Hepatocyte (in vitro differentiated cells): ENCODE measurements at regions not wholly inside any gene's neighbourhood (a gene's known extent, or its start where the extent isn't known, plus 50 kb on each side); places are given as distances from the start of the nearest gene placed in this dataset.

Source experiments
- DNase-seq: peaks from one replicate; pipeline ENCODE4 v3.0.0-alpha.2; 2016; ENCODE audit warnings: low spot score
- H2AFZ ChIP-seq: fragments of 200-600 bp; sonication (generic); 2 replicates; pipeline ENCODE4 v1.6.0; 2016; ENCODE audit warnings: antibody characterized with exemption, mild to moderate bottlenecking
- H3K27ac ChIP-seq: fragments of 200-600 bp; sonication (generic); 2 replicates; pipeline ENCODE4 v1.5.1; 2016; ENCODE audit warnings: mild to moderate bottlenecking
- H3K27me3 ChIP-seq: fragments of 200-600 bp; sonication (generic); 2 replicates; pipeline ENCODE4 v1.6.1; 2016
- H3K36me3 ChIP-seq: fragments of 200-600 bp; sonication (generic); replicated peaks from 2 replicates; pipeline ENCODE4 v1.5.1; 2016; ENCODE audit warnings: low read depth; ENCODE audit not compliant: insufficient read depth
- H3K4me1 ChIP-seq: fragments of 200-600 bp; sonication (generic); 2 replicates; pipeline ENCODE4 v1.5.1; 2016; ENCODE audit warnings: mild to moderate bottlenecking, moderate library complexity; ENCODE audit not compliant: insufficient read depth
- H3K4me2 ChIP-seq: fragments of 200-600 bp; sonication (generic); 2 replicates; pipeline ENCODE4 v1.6.0; 2016
- H3K4me3 ChIP-seq: fragments of 200-600 bp; sonication (generic); 2 replicates; pipeline ENCODE4 v1.5.1; 2016; ENCODE audit warnings: mild to moderate bottlenecking
- H3K79me2 ChIP-seq: fragments of 200-600 bp; sonication (generic); 2 replicates; pipeline ENCODE4 v1.6.0; 2017; ENCODE audit warnings: mild to moderate bottlenecking
- H3K9me2 ChIP-seq: fragments of 200-600 bp; sonication (generic); replicated peaks from 2 replicates; pipeline ENCODE4 v1.6.0; 2017; ENCODE audit warnings: mild to moderate bottlenecking; ENCODE audit not compliant: insufficient read depth
- H3K9me3 ChIP-seq: fragments of 200-600 bp; sonication (generic); 2 replicates; pipeline ENCODE4 v1.5.1; 2016; ENCODE audit warnings: low read depth, mild to moderate bottlenecking
- H4K20me1 ChIP-seq: fragments of 200-600 bp; sonication (generic); 2 replicates; pipeline ENCODE4 v1.6.0; 2016; ENCODE audit warnings: mild to moderate bottlenecking; ENCODE audit not compliant: insufficient read depth, poor library complexity, severe bottlenecking
- CTCF ChIP-seq: fragments of 200-600 bp; sonication (generic); IDR thresholded peaks from 2 replicates; pipeline ENCODE4 v1.5.1; 2016; ENCODE audit warnings: antibody characterized with exemption, mild to moderate bottlenecking; ENCODE audit not compliant: poor library complexity
- EZH2 ChIP-seq: fragments of 200-600 bp; sonication (generic); IDR thresholded peaks from 2 replicates; pipeline ENCODE4 v1.6.1; 2016; ENCODE audit warnings: antibody characterized with exemption, mild to moderate bottlenecking, borderline replicate concordance
- EZH2phosphoT487 ChIP-seq: fragments of 200-600 bp; sonication (generic); IDR thresholded peaks from one replicate; pipeline ENCODE4 v1.6.1; 2018; ENCODE audit warnings: antibody characterized with exemption, mild to moderate bottlenecking, low read depth, moderate library complexity; ENCODE audit not compliant: unreplicated experiment, severe bottlenecking
- WGBS: methylation state at CpG from one replicate; pipeline ENCODE4 v1.1.6; 2016; ENCODE audit warnings: low lambda C conversion rate; ENCODE audit errors: missing lambda C conversion rate; 5-methylcytosine and 5-hydroxymethylcytosine counted together

GRCh38 chr17:5708344-5708743 is 124.0 kb upstream of the NLRP1 start:
- H3K9me3 ChIP-seq, result no peaks in the 10 kb centered on the region
- no peak overlapping the region for H2AFZ ChIP-seq
- no peaks in the 10 kb centered on the region for H3K79me2 ChIP-seq
- no peak overlapping the region for H3K4me2 ChIP-seq
- no peak overlapping the region for H3K27ac ChIP-seq
- H3K27me3 ChIP-seq, result peaks cover 20% of the 10 kb centered on the region
- H3K4me3 ChIP-seq, result no peak overlapping the region
- no peaks in the 10 kb centered on the region for H3K9me2 ChIP-seq
- H4K20me1 ChIP-seq, result no peaks in the 10 kb centered on the region
- no peaks in the 10 kb centered on the region for H3K36me3 ChIP-seq
- no peak for TF ChIP-seq CTCF
- no peak for TF ChIP-seq EZH2
- no peak for TF ChIP-seq EZH2phosphoT487
- H3K4me1 ChIP-seq, result no peaks in the 10 kb centered on the region
- no peak for DNase-seq

GRCh38 chr17:5711344-5711743 is 127.0 kb upstream of the NLRP1 start:
- Histone ChIP-seq H3K79me2 (no peaks in the 10 kb centered on the region), H2AFZ (no peak overlapping the region), H3K4me2 (no peak overlapping the region), H3K9me2 (no peaks in the 10 kb centered on the region), H3K27me3 (peaks cover 20% of the 10 kb centered on the region), H3K4me1 (no peaks in the 10 kb centered on the region), H3K4me3 (no peak overlapping the region), H3K27ac (no peak overlapping the region), H3K9me3 (no peaks in the 10 kb centered on the region), H3K36me3 (no peaks in the 10 kb centered on the region), H4K20me1 (no peaks in the 10 kb centered on the region)
- no peak for TF ChIP-seq EZH2phosphoT487
- no peak for TF ChIP-seq EZH2
- TF ChIP-seq CTCF, result no peak
- WGBS, result 52% methylated on average over 8 of the region's 8 CpGs
- no peak for DNase-seq

GRCh38 chr17:5714993-5715392 is 130.7 kb upstream of the NLRP1 start:
- Histone ChIP-seq H3K36me3 (no peaks in the 10 kb centered on the region), H2AFZ (no peak overlapping the region), H3K27ac (no peak overlapping the region), H4K20me1 (no peaks in the 10 kb centered on the region), H3K79me2 (no peaks in the 10 kb centered on the region), H3K27me3 (peaks cover 20% of the 10 kb centered on the region), H3K9me3 (no peaks in the 10 kb centered on the region), H3K4me1 (no peaks in the 10 kb centered on the region), H3K9me2 (no peaks in the 10 kb centered on the region), H3K4me2 (no peak overlapping the region), H3K4me3 (no peak overlapping the region)
- DNase-seq, result no peak
- TF ChIP-seq EZH2 (no peak), EZH2phosphoT487 (no peak), CTCF (no peak)
- WGBS, result 94% methylated on average over 9 of the region's 9 CpGs

- Histone ChIP-seq H3K79me2 (no peaks in the 10 kb centered on the region), H2AFZ (no peak overlapping the region), H3K4me2 (no peak overlapping the region), H3K4me1 (no peaks in the 10 kb centered on the region), H4K20me1 (no peaks in the 10 kb centered on the region), H3K27me3 (peaks cover 15% of the 10 kb centered on the region), H3K9me3 (no peaks in the 10 kb centered on the region), H3K36me3 (no peaks in the 10 kb centered on the region), H3K9me2 (no peaks in the 10 kb centered on the region), H3K27ac (no peak overlapping the region), H3K4me3 (no peak overlapping the region)
- no peak for TF ChIP-seq EZH2
- TF ChIP-seq CTCF, result no peak
- TF ChIP-seq EZH2phosphoT487, result no peak
- DNase-seq, result no peak
- WGBS, result 90% methylated on average over 8 of the region's 8 CpGs
Observed at GRCh38 chr17:5715478-5715877, 131.2 kb upstream of the NLRP1 start.
